ENCODE measurements at regions not wholly inside any gene's neighbourhood (a gene's known extent, or its start where the extent isn't known, plus 50 kb on each side); places are given as distances from the start of the nearest gene placed in this dataset.

- Mint-ChIP-seq H3K4me1 (ENCODE audit: low read depth) (no peaks in the 10 kb centered on the region), H3K27me3 (ENCODE audit: low read depth) (peaks cover 2% of the 10 kb centered on the region), H3K9me3 (ENCODE audit: insufficient read depth) (no peaks in the 10 kb centered on the region), H3K27ac (no peak overlapping the region), H3K4me3 (no peak overlapping the region), H3K36me3 (ENCODE audit: low read depth) (no peaks in the 10 kb centered on the region)
- POLR2A ChIA-PET = interaction anchor here (0.7 kb wide), 1 partner anchor 842 kb away, joined by 3 read pairs; no protein-coding TSS in a partner anchor
- CTCF ChIA-PET = no interaction called here
- ATAC-seq (no peak), DNase-seq (no peak)
Measured at GRCh38 chr6:1242021-1242420, 69.9 kb upstream of the FOXQ1 start.

- DNase-seq (no peak), ATAC-seq (no peak)
- H3K4me1 Mint-ChIP-seq (ENCODE audit: low read depth) = no peaks in the 10 kb centered on the region
- no peaks in the 10 kb centered on the region for H3K36me3 Mint-ChIP-seq (ENCODE audit: low read depth)
- no peak overlapping the region for H3K4me3 Mint-ChIP-seq
- POLR2A ChIA-PET = no interaction called here
- no peak overlapping the region for H3K27ac Mint-ChIP-seq
- peaks cover 2% of the 10 kb centered on the region for H3K27me3 Mint-ChIP-seq (ENCODE audit: low read depth)
- H3K9me3 Mint-ChIP-seq (ENCODE audit: insufficient read depth) = no peaks in the 10 kb centered on the region
- CTCF ChIA-PET = no interaction called here
Measured at GRCh38 chr6:1240766-1241318, 71.1 kb upstream of the FOXQ1 start.

- CTCF ChIA-PET = no interaction called here
- H3K4me1 Mint-ChIP-seq (ENCODE audit: low read depth) = no peaks in the 10 kb centered on the region
- no peak overlapping the region for H3K27ac Mint-ChIP-seq
- no peak for ATAC-seq
- POLR2A ChIA-PET = no interaction called here
- no peak overlapping the region for H3K4me3 Mint-ChIP-seq
- DNase-seq = no peak
- H3K27me3 Mint-ChIP-seq (ENCODE audit: low read depth) = peaks cover 2% of the 10 kb centered on the region
- H3K36me3 Mint-ChIP-seq (ENCODE audit: low read depth) = no peaks in the 10 kb centered on the region
- H3K9me3 Mint-ChIP-seq (ENCODE audit: insufficient read depth) = no peaks in the 10 kb centered on the region
Measured at GRCh38 chr6:1239805-1240204, 72.1 kb upstream of the FOXQ1 start.

GRCh38 chr6:1238040-1238439 is 73.9 kb upstream of the FOXQ1 start:
- H3K4me1 Mint-ChIP-seq (ENCODE audit: low read depth) = no peaks in the 10 kb centered on the region
- no peak overlapping the region for H3K4me3 Mint-ChIP-seq
- ChIA-PET CTCF (no interaction called here), POLR2A (no interaction called here)
- ATAC-seq (no peak), DNase-seq (no peak)
- H3K27ac Mint-ChIP-seq = no peak overlapping the region
- peaks cover 2% of the 10 kb centered on the region for H3K27me3 Mint-ChIP-seq (ENCODE audit: low read depth)
- H3K36me3 Mint-ChIP-seq (ENCODE audit: low read depth) = no peaks in the 10 kb centered on the region
- H3K9me3 Mint-ChIP-seq (ENCODE audit: insufficient read depth) = no peaks in the 10 kb centered on the region

GRCh38 chr6:1237636-1238035 is 74.3 kb upstream of the FOXQ1 start:
- H3K4me3 Mint-ChIP-seq = no peak overlapping the region
- no peak overlapping the region for H3K27ac Mint-ChIP-seq
- no peaks in the 10 kb centered on the region for H3K9me3 Mint-ChIP-seq (ENCODE audit: insufficient read depth)
- no peaks in the 10 kb centered on the region for H3K36me3 Mint-ChIP-seq (ENCODE audit: low read depth)
- DNase-seq = no peak
- ChIA-PET CTCF (no interaction called here), POLR2A (no interaction called here)
- H3K27me3 Mint-ChIP-seq (ENCODE audit: low read depth) = peaks cover 2% of the 10 kb centered on the region
- ATAC-seq = no peak
- H3K4me1 Mint-ChIP-seq (ENCODE audit: low read depth) = no peaks in the 10 kb centered on the region

GRCh38 chr6:1235825-1236224 is 76.1 kb upstream of the FOXQ1 start:
- H3K27ac Mint-ChIP-seq = no peak overlapping the region
- CTCF ChIA-PET = no interaction called here

GRCh38 chr6:1233924-1234323 is 78.0 kb upstream of the FOXQ1 start:
- H3K4me1 Mint-ChIP-seq (ENCODE audit: low read depth) = no peaks in the 10 kb centered on the region
- no peak overlapping the region for H3K27ac Mint-ChIP-seq
- DNase-seq = no peak
- H3K27me3 Mint-ChIP-seq (ENCODE audit: low read depth) = no peaks in the 10 kb centered on the region
- POLR2A ChIA-PET = no interaction called here
- H3K4me3 Mint-ChIP-seq = no peak overlapping the region
- H3K9me3 Mint-ChIP-seq (ENCODE audit: insufficient read depth) = no peaks in the 10 kb centered on the region
- no peaks in the 10 kb centered on the region for H3K36me3 Mint-ChIP-seq (ENCODE audit: low read depth)
- no peak for ATAC-seq
- CTCF ChIA-PET = no interaction called here

More at GRCh38 chr6:1235825-1236224, 76.1 kb upstream of the FOXQ1 start:
- Mint-ChIP-seq H3K9me3 (ENCODE audit: insufficient read depth) (no peaks in the 10 kb centered on the region), H3K4me1 (ENCODE audit: low read depth) (no peaks in the 10 kb centered on the region), H3K27me3 (ENCODE audit: low read depth) (no peaks in the 10 kb centered on the region), H3K4me3 (no peak overlapping the region), H3K36me3 (ENCODE audit: low read depth) (no peaks in the 10 kb centered on the region)
- POLR2A ChIA-PET = no interaction called here
- ATAC-seq (no peak), DNase-seq (no peak)

GRCh38 chr6:1232578-1232977 is 79.3 kb upstream of the FOXQ1 start:
- H3K4me1 Mint-ChIP-seq (ENCODE audit: low read depth) = no peaks in the 10 kb centered on the region
- ChIA-PET POLR2A (no interaction called here), CTCF (no interaction called here)
- no peaks in the 10 kb centered on the region for H3K36me3 Mint-ChIP-seq (ENCODE audit: low read depth)
- no peak overlapping the region for H3K27ac Mint-ChIP-seq
- H3K9me3 Mint-ChIP-seq (ENCODE audit: insufficient read depth) = no peaks in the 10 kb centered on the region
- H3K27me3 Mint-ChIP-seq (ENCODE audit: low read depth) = no peaks in the 10 kb centered on the region
- ATAC-seq = no peak
- H3K4me3 Mint-ChIP-seq = no peak overlapping the region
- DNase-seq = no peak

GRCh38 chr6:1231941-1232340 is 80.0 kb upstream of the FOXQ1 start:
- Mint-ChIP-seq H3K4me1 (ENCODE audit: low read depth) (no peaks in the 10 kb centered on the region), H3K27me3 (ENCODE audit: low read depth) (no peaks in the 10 kb centered on the region), H3K4me3 (no peak overlapping the region), H3K9me3 (ENCODE audit: insufficient read depth) (no peaks in the 10 kb centered on the region), H3K27ac (no peak overlapping the region), H3K36me3 (ENCODE audit: low read depth) (no peaks in the 10 kb centered on the region)
- ATAC-seq (no peak), DNase-seq (no peak)
- ChIA-PET POLR2A (no interaction called here), CTCF (no interaction called here)

- H3K9me3 Mint-ChIP-seq (ENCODE audit: insufficient read depth) = no peaks in the 10 kb centered on the region
- no peaks in the 10 kb centered on the region for H3K27me3 Mint-ChIP-seq (ENCODE audit: low read depth)
- ATAC-seq (no peak), DNase-seq (no peak)
- POLR2A ChIA-PET = interaction anchor here (0.5 kb wide), 1 partner anchor 349 kb away, joined by 5 read pairs; no protein-coding TSS in a partner anchor
- CTCF ChIA-PET = no interaction called here
- H3K27ac Mint-ChIP-seq = no peak overlapping the region
- H3K4me3 Mint-ChIP-seq = no peak overlapping the region
- no peaks in the 10 kb centered on the region for H3K36me3 Mint-ChIP-seq (ENCODE audit: low read depth)
- H3K4me1 Mint-ChIP-seq (ENCODE audit: low read depth) = no peaks in the 10 kb centered on the region
Measured at GRCh38 chr6:1230689-1231605, 81.0 kb upstream of the FOXQ1 start.

- H3K27me3 Mint-ChIP-seq (ENCODE audit: low read depth) = no peaks in the 10 kb centered on the region
- no peaks in the 10 kb centered on the region for H3K9me3 Mint-ChIP-seq (ENCODE audit: insufficient read depth)
- POLR2A ChIA-PET = interaction anchor here (0.5 kb wide), 1 partner anchor 350 kb away, joined by 5 read pairs; no protein-coding TSS in a partner anchor
- no peak overlapping the region for H3K27ac Mint-ChIP-seq
- H3K4me3 Mint-ChIP-seq = no peak overlapping the region
- CTCF ChIA-PET = no interaction called here
- no peaks in the 10 kb centered on the region for H3K36me3 Mint-ChIP-seq (ENCODE audit: low read depth)
- no peak for ATAC-seq
- DNase-seq = no peak
- H3K4me1 Mint-ChIP-seq (ENCODE audit: low read depth) = no peaks in the 10 kb centered on the region
Measured at GRCh38 chr6:1230281-1230680, 81.6 kb upstream of the FOXQ1 start.

GRCh38 chr6:1229808-1230207 is 82.1 kb upstream of the FOXQ1 start:
- Mint-ChIP-seq H3K4me3 (no peak overlapping the region), H3K36me3 (ENCODE audit: low read depth) (no peaks in the 10 kb centered on the region)
- no peak for ATAC-seq

More at GRCh38 chr6:1229808-1230207, 82.1 kb upstream of the FOXQ1 start:
- ChIA-PET CTCF (no interaction called here), POLR2A (interaction anchor here (0.5 kb wide), 1 partner anchor 350 kb away, joined by 5 read pairs; no protein-coding TSS in a partner anchor)
- DNase-seq = no peak
- H3K9me3 Mint-ChIP-seq (ENCODE audit: insufficient read depth) = no peaks in the 10 kb centered on the region
- H3K4me1 Mint-ChIP-seq (ENCODE audit: low read depth) = no peaks in the 10 kb centered on the region
- no peaks in the 10 kb centered on the region for H3K27me3 Mint-ChIP-seq (ENCODE audit: low read depth)
- no peak overlapping the region for H3K27ac Mint-ChIP-seq
